SK-N-MC (cell line): ENCODE measurements at regions not wholly inside any gene's neighbourhood (a gene's known extent, or its start where the extent isn't known, plus 50 kb on each side); places are given as distances from the start of the nearest gene placed in this dataset.

Experiments
- EZH2 ChIP-seq: fragments of 200-600 bp; sonication (generic); IDR thresholded peaks from one replicate; pipeline ENCODE4 v1.6.1; 2017; ENCODE audit warnings: antibody characterized with exemption
- POLR2AphosphoS5 ChIP-seq: IDR thresholded peaks from 2 replicates; pipeline ENCODE4 v1.6.1; 2012; ENCODE audit warnings: mild to moderate bottlenecking, low read depth, low read length, borderline replicate concordance

- no peak for TF ChIP-seq POLR2AphosphoS5
- no peak for TF ChIP-seq EZH2
Measured at GRCh38 chr1:21355956-21356355, 65.7 kb upstream of the ECE1 start.
